SK-N-SH treated with all-trans-retinoic acid at 6 μM for 48 hours (cell line): ENCODE measurements at regions not wholly inside any gene's neighbourhood (a gene's known extent, or its start where the extent isn't known, plus 50 kb on each side); places are given as distances from the start of the nearest gene placed in this dataset.
A peak's percentile ranks its signal among the peaks of the same experiment; 100 is the strongest.

Source experiments
- ATAC-seq: fragments of 200-7000 bp; cut with Tn5 transposase; 3 replicates; pipeline ENCODE4 v1.9.1; 2020; ENCODE audit warnings: mild to moderate bottlenecking, moderate library complexity
- CSDC2 ChIP-seq: fragments of 250-450 bp; sonication (Bioruptor Pico); IDR thresholded peaks from 2 replicates; pipeline ENCODE4 v1.5.0; 2020; ENCODE audit warnings: mild to moderate bottlenecking, moderate library complexity
- CSRNP3 ChIP-seq: fragments of 250-450 bp; sonication (Bioruptor Pico); IDR thresholded peaks from 2 replicates; pipeline ENCODE4 v1.5.1; 2021; ENCODE audit warnings: mild to moderate bottlenecking, moderate library complexity
- ESRRG ChIP-seq: fragments of 250-450 bp; sonication (Bioruptor Pico); IDR thresholded peaks from 2 replicates; pipeline ENCODE4 v1.6.1; 2021; ENCODE audit warnings: mild to moderate bottlenecking
- OSR1 ChIP-seq: fragments of 250-450 bp; sonication (Bioruptor Pico); IDR thresholded peaks from 2 replicates; pipeline ENCODE4 v1.8.0; 2022; ENCODE audit warnings: moderate library complexity, mild to moderate bottlenecking, inconsistent platforms
- TCF4 ChIP-seq: fragments of 250-450 bp; sonication (Bioruptor Pico); IDR thresholded peaks from 2 replicates; pipeline ENCODE4 v1.8.0; 2021; ENCODE audit warnings: mild to moderate bottlenecking, moderate library complexity, borderline replicate concordance
- TOX ChIP-seq: fragments of 250-450 bp; sonication (Bioruptor Pico); IDR thresholded peaks from 2 replicates; pipeline ENCODE4 v1.8.0; 2021; ENCODE audit warnings: mild to moderate bottlenecking, moderate library complexity, borderline replicate concordance
- TSHZ2 ChIP-seq: fragments of 250-450 bp; sonication (Bioruptor Pico); IDR thresholded peaks from 2 replicates; pipeline ENCODE4 v1.5.0; 2020; ENCODE audit warnings: mild to moderate bottlenecking, moderate library complexity
- ZC3H10 ChIP-seq: fragments of 250-450 bp; sonication (Bioruptor Pico); IDR thresholded peaks from 2 replicates; pipeline ENCODE4 v1.5.1; 2021; ENCODE audit warnings: mild to moderate bottlenecking, moderate library complexity
- ZFP3 ChIP-seq: fragments of 250-450 bp; sonication (Bioruptor Pico); IDR thresholded peaks from 2 replicates; pipeline ENCODE4 v1.5.0; 2020; ENCODE audit warnings: mild to moderate bottlenecking, moderate library complexity

GRCh38 chr3:45337839-45338470, 50.4 kb upstream of the LARS2 start:
- ATAC-seq = peak; percentile 61
- TF ChIP-seq ZC3H10 (CRISPR knock-in tag) (no peak), CSRNP3 (CRISPR knock-in tag) (no peak), ZFP3 (no peak), TSHZ2 (CRISPR knock-in tag) (peak; percentile 56; the same call in 1 of the 2 replicates), OSR1 (CRISPR knock-in tag) (no peak), TOX (CRISPR knock-in tag) (no peak), ESRRG (CRISPR knock-in tag) (no peak), CSDC2 (CRISPR knock-in tag) (no peak), TCF4 (CRISPR knock-in tag) (peak; percentile 91)
- TF ChIP-seq, all 23 proteins: peak for 2
